Natural killer cell (primary cell): ENCODE measurements at regions not wholly inside any gene's neighbourhood (a gene's known extent, or its start where the extent isn't known, plus 50 kb on each side); places are given as distances from the start of the nearest gene placed in this dataset.

Experiments
- ATAC-seq, 3 donors: fragments of 150-1000 bp in 2 of 3; fragments of 200-7000 bp in 1 of 3; cut with Tn5 transposase; 1 replicate in 1 of 3; 2 replicates in 2 of 3; pipeline ENCODE4 v1.10.0; 2021; ENCODE audit warnings: mild to moderate bottlenecking in 2 of 3, moderate library complexity in 2 of 3
- DNase-seq, 2 donors: peaks; one replicate each; pipeline versions ENCODE4 v3.0.0 to v3.0.0-alpha.2; 2013 to 2021; ENCODE audit warnings: mixed read lengths in 1 of 2
- H3K27ac ChIP-seq: one replicate; pipeline ENCODE4 v1.5.1; 2013; ENCODE audit warnings: mild to moderate bottlenecking, low read length
- H3K27me3 ChIP-seq: one replicate; pipeline ENCODE4 v1.6.1; 2013; ENCODE audit warnings: low read length; ENCODE audit not compliant: control insufficient read depth, insufficient read depth
- H3K36me3 ChIP-seq: one replicate; pipeline ENCODE4 v1.6.1; 2013; ENCODE audit warnings: low read length; ENCODE audit not compliant: control insufficient read depth, insufficient read depth
- H3K4me1 ChIP-seq: one replicate; pipeline ENCODE4 v1.6.1; 2013; ENCODE audit warnings: low read length; ENCODE audit not compliant: control insufficient read depth, insufficient read depth
- H3K4me3 ChIP-seq: one replicate; pipeline ENCODE4 v1.5.1; 2013; ENCODE audit warnings: low read length
- H3K9me3 ChIP-seq: one replicate; pipeline ENCODE4 v1.6.1; 2013; ENCODE audit warnings: low read length; ENCODE audit not compliant: control insufficient read depth, insufficient read depth
- H3K27ac Mint-ChIP-seq, 2 donors: one replicate each; pipeline ENCODE4 v1.8.0; 2022; ENCODE audit warnings: mild to moderate bottlenecking in 2 of 2, mixed read lengths in 2 of 2, moderate library complexity in 1 of 2
- H3K27me3 Mint-ChIP-seq, 2 donors: one replicate each; pipeline ENCODE4 v1.8.0; 2022; ENCODE audit warnings: low read depth in 2 of 2, mixed read lengths in 2 of 2
- H3K36me3 Mint-ChIP-seq: one replicate; pipeline ENCODE4 v1.8.0; 2022; ENCODE audit warnings: mixed read lengths
- H3K4me1 Mint-ChIP-seq, 2 donors: one replicate each; pipeline ENCODE4 v1.8.0; 2022; ENCODE audit warnings: mixed read lengths in 2 of 2
- H3K4me3 Mint-ChIP-seq: one replicate; pipeline ENCODE4 v1.8.0; 2022; ENCODE audit warnings: mild to moderate bottlenecking, moderate library complexity, mixed read lengths
- H3K9me3 Mint-ChIP-seq, 2 donors: one replicate each; pipeline ENCODE4 v1.8.0; 2022; ENCODE audit warnings: mixed read lengths in 2 of 2
- WGBS: methylation state at CpG from one replicate; pipeline ENCODE4 v1.1.7; 2013; ENCODE audit warnings: missing lambda C conversion rate; ENCODE audit not compliant: insufficient coverage; 5-methylcytosine and 5-hydroxymethylcytosine counted together
- intact Hi-C: fragments of 100-400 bp; cut with micrococcal nuclease; formaldehyde crosslinking; loops from one replicate; pipeline ENCODE4 v1.14.2; 2022
- TF ChIP-seq, protein P1 (sequence below): fragments of 200-600 bp; IDR thresholded peaks from one replicate; pipeline ENCODE4 v1.8.0; 2022; ENCODE audit warnings: antibody characterized with exemption

DNA sequence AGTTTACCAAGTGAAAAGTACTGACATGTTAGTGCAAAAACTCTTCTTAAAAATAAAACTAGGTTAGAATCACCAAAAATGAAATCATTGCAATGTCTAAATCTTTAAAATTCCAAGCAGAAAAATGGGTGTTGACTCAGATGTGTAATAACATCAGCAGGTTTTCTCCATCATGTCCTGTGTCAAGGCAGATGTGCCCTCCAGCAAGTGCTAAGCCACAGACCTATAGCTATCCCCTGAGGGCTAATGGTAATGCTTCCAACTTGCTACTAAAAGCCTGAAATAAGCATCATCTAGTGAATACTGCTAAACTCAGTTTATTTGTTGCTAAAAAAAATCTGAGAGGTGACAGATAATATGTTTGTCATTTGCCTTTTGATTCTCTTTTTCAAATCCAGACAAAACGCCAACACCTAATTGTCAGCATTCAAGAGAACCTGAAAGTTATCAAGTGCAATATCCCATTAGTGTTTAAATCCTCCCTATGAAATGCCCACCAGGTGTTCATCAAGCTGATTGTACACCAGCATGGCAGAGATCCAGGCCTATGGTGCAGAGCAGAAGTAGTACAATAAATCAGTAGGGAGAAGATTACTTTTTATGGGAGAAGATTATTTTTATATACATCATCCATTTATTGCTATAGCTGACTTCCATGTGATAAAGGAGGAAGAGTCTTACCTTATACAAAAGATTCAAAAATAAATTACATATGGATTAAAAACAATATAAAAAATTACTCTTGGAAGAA is 55.1 kb upstream of the SYT9 start:
- WGBS = 85% methylated on average over 1 of the region's 1 CpG
- TF ChIP-seq, protein P1, sequence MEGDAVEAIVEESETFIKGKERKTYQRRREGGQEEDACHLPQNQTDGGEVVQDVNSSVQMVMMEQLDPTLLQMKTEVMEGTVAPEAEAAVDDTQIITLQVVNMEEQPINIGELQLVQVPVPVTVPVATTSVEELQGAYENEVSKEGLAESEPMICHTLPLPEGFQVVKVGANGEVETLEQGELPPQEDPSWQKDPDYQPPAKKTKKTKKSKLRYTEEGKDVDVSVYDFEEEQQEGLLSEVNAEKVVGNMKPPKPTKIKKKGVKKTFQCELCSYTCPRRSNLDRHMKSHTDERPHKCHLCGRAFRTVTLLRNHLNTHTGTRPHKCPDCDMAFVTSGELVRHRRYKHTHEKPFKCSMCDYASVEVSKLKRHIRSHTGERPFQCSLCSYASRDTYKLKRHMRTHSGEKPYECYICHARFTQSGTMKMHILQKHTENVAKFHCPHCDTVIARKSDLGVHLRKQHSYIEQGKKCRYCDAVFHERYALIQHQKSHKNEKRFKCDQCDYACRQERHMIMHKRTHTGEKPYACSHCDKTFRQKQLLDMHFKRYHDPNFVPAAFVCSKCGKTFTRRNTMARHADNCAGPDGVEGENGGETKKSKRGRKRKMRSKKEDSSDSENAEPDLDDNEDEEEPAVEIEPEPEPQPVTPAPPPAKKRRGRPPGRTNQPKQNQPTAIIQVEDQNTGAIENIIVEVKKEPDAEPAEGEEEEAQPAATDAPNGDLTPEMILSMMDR = no peak
- peaks cover 0 to 2% of the 10 kb centered on the region in 2 donors for H3K9me3 Mint-ChIP-seq
- no peaks in the 10 kb centered on the region for H3K4me1 ChIP-seq
- H3K9me3 ChIP-seq = no peaks in the 10 kb centered on the region
- H3K27me3 Mint-ChIP-seq = peaks cover 0 to 6% of the 10 kb centered on the region in 2 donors
- H3K27me3 ChIP-seq = peaks cover 2% of the 10 kb centered on the region
- no peak overlapping the region for H3K4me3 Mint-ChIP-seq
- H3K36me3 ChIP-seq = no peaks in the 10 kb centered on the region
- no peak for DNase-seq
- H3K4me1 Mint-ChIP-seq = no peaks in the 10 kb centered on the region
- H3K36me3 Mint-ChIP-seq = no peaks in the 10 kb centered on the region
- intact Hi-C loops = no loop called here
- no peak overlapping the region for H3K4me3 ChIP-seq
- ATAC-seq = no peak
- H3K27ac Mint-ChIP-seq = no peak overlapping the region
- H3K27ac ChIP-seq = no peak overlapping the region

DNA sequence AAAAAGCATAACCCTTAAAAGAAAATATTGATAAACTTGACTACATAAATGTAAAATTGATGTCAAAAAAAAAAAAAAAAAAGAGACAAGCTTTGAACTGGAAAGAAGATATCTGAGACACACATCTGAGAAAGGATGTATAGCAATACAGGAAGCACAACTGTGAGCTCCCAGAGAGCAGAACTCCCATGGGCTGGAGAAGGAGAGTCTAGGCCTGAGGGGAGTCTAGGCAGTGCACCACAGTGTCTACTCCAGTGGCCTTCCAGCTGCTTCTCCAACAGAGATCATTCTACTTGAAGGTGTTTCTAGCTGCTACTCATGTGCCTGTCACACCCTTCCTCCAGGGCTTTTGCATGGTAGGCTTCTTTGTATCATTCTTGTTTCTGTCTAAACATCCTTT is 54.2 kb upstream of the SYT9 start:
- peaks cover 0 to 6% of the 10 kb centered on the region in 2 donors for H3K27me3 Mint-ChIP-seq

More for the DNA sequence above, 54.2 kb upstream of the SYT9 start:
- Mint-ChIP-seq H3K4me3 (no peak overlapping the region), H3K9me3 (peaks cover 0 to 2% of the 10 kb centered on the region in 2 donors), H3K27ac (no peak overlapping the region), H3K36me3 (no peaks in the 10 kb centered on the region), H3K4me1 (no peaks in the 10 kb centered on the region)
- no peak for DNase-seq
- Histone ChIP-seq H3K9me3 (no peaks in the 10 kb centered on the region), H3K4me3 (no peak overlapping the region), H3K36me3 (no peaks in the 10 kb centered on the region), H3K27me3 (peaks cover 2% of the 10 kb centered on the region), H3K4me1 (no peaks in the 10 kb centered on the region), H3K27ac (no peak overlapping the region)
- ATAC-seq = no peak
- TF ChIP-seq, protein P1 = no peak
- intact Hi-C loops = no loop called here
